ENCODE measurements at regions not wholly inside any gene's neighbourhood (a gene's known extent, or its start where the extent isn't known, plus 50 kb on each side); places are given as distances from the start of the nearest gene placed in this dataset.

- no peak for DNase-seq
Observed at GRCh38 chrX:39452401-39452800, 645.4 kb downstream of the BCOR start.

- no peak for DNase-seq
Observed at GRCh38 chrX:39453889-39454621, 643.7 kb downstream of the BCOR start.

- no peak for DNase-seq
Observed at GRCh38 chrX:39456894-39457604, 640.7 kb downstream of the BCOR start.

GRCh38 chrX:39458779-39459178, 639.0 kb downstream of the BCOR start:
- no peak for DNase-seq

- DNase-seq: no peak
Observed at GRCh38 chrX:39459204-39459603, 638.6 kb downstream of the BCOR start.

GRCh38 chrX:39459952-39460351, 637.8 kb downstream of the BCOR start:
- no peak for DNase-seq

- no peak for DNase-seq
Observed at GRCh38 chrX:39460499-39460898, 637.3 kb downstream of the BCOR start.

- no peak for DNase-seq
Observed at GRCh38 chrX:39462835-39463234, 634.9 kb downstream of the BCOR start.

- no peak for DNase-seq
Observed at GRCh38 chrX:39464253-39464652, 633.5 kb downstream of the BCOR start.

GRCh38 chrX:39465467-39465866, 632.3 kb downstream of the BCOR start:
- DNase-seq: no peak

GRCh38 chrX:39465906-39466305, 631.9 kb downstream of the BCOR start:
- no peak for DNase-seq

- DNase-seq: no peak
Observed at GRCh38 chrX:39469126-39469525, 628.6 kb downstream of the BCOR start.

- DNase-seq: no peak
Observed at GRCh38 chrX:39470588-39471407, 627.0 kb downstream of the BCOR start.

- DNase-seq: no peak
Observed at GRCh38 chrX:39472161-39472560, 625.6 kb downstream of the BCOR start.

- no peak for DNase-seq
Observed at GRCh38 chrX:39473812-39474211, 623.9 kb downstream of the BCOR start.

- DNase-seq: no peak
Observed at GRCh38 chrX:39475372-39475771, 622.4 kb downstream of the BCOR start.

- DNase-seq: no peak
Observed at GRCh38 chrX:39476604-39477021, 621.1 kb downstream of the BCOR start.

- no peak for DNase-seq
Observed at GRCh38 chrX:39477031-39477761, 620.6 kb downstream of the BCOR start.

- DNase-seq: no peak
Observed at GRCh38 chrX:39477762-39478120, 620.0 kb downstream of the BCOR start.

- DNase-seq: no peak
Observed at GRCh38 chrX:39479856-39480255, 617.9 kb downstream of the BCOR start.

GRCh38 chrX:39480963-39481362, 616.8 kb downstream of the BCOR start:
- no peak for DNase-seq

- DNase-seq: no peak
Observed at GRCh38 chrX:39481621-39482020, 616.1 kb downstream of the BCOR start.

All from activated T-cell treated with anti-CD3 and anti-CD28 coated beads for 4 hours (primary cell).